ENCODE measurements at regions not wholly inside any gene's neighbourhood (a gene's known extent, or its start where the extent isn't known, plus 50 kb on each side); places are given as distances from the start of the nearest gene placed in this dataset.
A peak's percentile ranks its signal among the peaks of the same experiment; 100 is the strongest.
"Not testable (repeated sequence)": the region's sequence is repeated elsewhere in the genome, so short reads cannot be mapped to it uniquely, and the experiment has no call there.

DNA sequence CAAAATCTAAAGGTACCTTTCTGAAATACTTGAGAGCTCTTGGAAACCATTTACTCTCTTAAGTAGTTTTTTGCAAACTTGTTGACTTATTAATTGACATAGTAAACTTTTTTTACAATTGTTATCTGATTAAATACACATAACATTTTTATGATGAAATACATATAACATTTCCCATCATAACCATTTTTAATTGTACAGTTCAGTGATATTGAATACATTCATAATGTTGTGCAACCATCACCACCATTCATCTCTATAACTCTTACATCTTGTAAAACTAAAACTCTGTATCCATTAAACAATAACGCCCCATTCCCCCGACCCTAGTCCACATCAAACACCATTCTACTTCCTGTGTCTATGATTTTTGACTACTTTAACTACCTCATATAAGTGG, 95.7 kb upstream of the ZNF648 start:
- peaks cover 0 to 2% (median 0%) of the 10 kb centered on the region in 3 donors for H3K9me3 ChIP-seq (ENCODE audit: control insufficient read depth in 3 of 3, low read length in 3 of 3)
- no peaks in the 10 kb centered on the region for H3K27me3 ChIP-seq (ENCODE audit: control insufficient read depth in 3 of 3, insufficient read depth in 3 of 3, low read length in 3 of 3)
- H3K4me3 ChIP-seq (ENCODE audit: low read length in 3 of 3) = no peak overlapping the region
- H3K9ac ChIP-seq (ENCODE audit: low read depth in 1 of 3, low read length in 3 of 3) = no peak overlapping the region
- no peaks in the 10 kb centered on the region for H3K4me1 ChIP-seq (ENCODE audit: control insufficient read depth in 3 of 3, insufficient read depth in 3 of 3, low read length in 3 of 3)
- no peaks in the 10 kb centered on the region for H3K36me3 ChIP-seq (ENCODE audit: control insufficient read depth in 3 of 3, insufficient read depth in 3 of 3, low read length in 3 of 3)
- H3K27ac ChIP-seq (ENCODE audit: low read depth, low read length) = no peak overlapping the region

DNA sequence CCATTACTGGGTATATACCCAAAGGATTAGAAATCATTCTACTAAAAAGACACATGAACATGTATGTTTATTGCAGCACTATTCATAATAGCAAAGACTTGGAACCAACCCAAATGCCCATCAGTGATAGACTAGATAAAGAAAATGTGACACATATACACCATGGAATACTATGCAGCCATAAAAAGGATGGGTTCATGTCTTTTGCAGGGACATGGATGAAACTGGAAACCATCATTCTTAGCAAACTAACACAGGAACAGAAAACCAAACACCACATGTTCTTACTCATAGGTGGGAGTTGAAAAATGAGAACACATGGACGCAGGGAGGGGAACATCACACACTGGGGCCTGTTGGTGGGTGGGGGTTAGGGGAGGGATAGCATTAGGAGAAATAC, 92.9 kb upstream of the ZNF648 start:
- H3K36me3 ChIP-seq (ENCODE audit: control insufficient read depth in 3 of 3, insufficient read depth in 3 of 3, low read length in 3 of 3); H3K4me1 ChIP-seq (ENCODE audit: control insufficient read depth in 3 of 3, insufficient read depth in 3 of 3, low read length in 3 of 3); H3K4me3 ChIP-seq (ENCODE audit: low read length in 3 of 3); H3K9ac ChIP-seq (ENCODE audit: low read depth in 1 of 3, low read length in 3 of 3); H3K27me3 ChIP-seq (ENCODE audit: control insufficient read depth in 3 of 3, insufficient read depth in 3 of 3, low read length in 3 of 3); H3K9me3 ChIP-seq (ENCODE audit: control insufficient read depth in 3 of 3, low read length in 3 of 3); H3K27ac ChIP-seq (ENCODE audit: low read depth, low read length): not testable (repeated sequence)

DNA sequence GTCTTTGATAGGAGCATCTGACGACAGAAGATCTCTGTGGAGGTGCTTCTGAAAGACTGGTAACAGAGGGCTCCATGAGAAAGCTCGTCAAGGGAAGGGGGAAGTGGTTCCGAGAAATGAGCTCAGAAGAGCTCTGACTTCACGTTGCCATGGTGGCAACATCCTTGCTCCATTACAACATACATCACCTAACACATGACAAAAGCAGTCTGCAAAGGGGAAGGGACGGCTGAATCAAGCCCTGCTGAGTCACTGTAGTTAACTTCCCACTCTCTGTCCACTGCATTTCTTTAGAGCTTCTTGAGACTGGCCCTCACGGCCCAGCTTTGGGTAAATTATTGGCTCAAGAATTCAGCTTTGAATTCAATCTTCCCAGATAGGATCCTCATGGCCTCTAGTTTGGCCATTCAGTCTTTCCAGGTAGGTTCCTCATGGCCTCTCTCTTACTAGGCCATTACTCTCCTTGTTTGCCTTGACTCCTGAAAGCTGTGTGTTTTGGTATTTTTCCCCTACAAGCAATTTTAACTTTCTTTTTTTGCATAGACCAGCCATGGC, 88.0 kb upstream of the ZNF648 start:
- Histone ChIP-seq H3K27ac (ENCODE audit: low read depth, low read length) (peak overlapping the region; percentile 55), H3K4me3 (ENCODE audit: low read length in 3 of 3) (no peak overlapping the region), H3K9me3 (ENCODE audit: control insufficient read depth in 3 of 3, low read length in 3 of 3) (no peaks in the 10 kb centered on the region), H3K36me3 (ENCODE audit: control insufficient read depth in 3 of 3, insufficient read depth in 3 of 3, low read length in 3 of 3) (no peaks in the 10 kb centered on the region), H3K9ac (ENCODE audit: low read depth in 1 of 3, low read length in 3 of 3) (no peak overlapping the region), H3K4me1 (ENCODE audit: control insufficient read depth in 3 of 3, insufficient read depth in 3 of 3, low read length in 3 of 3) (peaks cover 11 to 12% (median 11%) of the 10 kb centered on the region in 3 donors), H3K27me3 (ENCODE audit: control insufficient read depth in 3 of 3, insufficient read depth in 3 of 3, low read length in 3 of 3) (no peaks in the 10 kb centered on the region)

DNA sequence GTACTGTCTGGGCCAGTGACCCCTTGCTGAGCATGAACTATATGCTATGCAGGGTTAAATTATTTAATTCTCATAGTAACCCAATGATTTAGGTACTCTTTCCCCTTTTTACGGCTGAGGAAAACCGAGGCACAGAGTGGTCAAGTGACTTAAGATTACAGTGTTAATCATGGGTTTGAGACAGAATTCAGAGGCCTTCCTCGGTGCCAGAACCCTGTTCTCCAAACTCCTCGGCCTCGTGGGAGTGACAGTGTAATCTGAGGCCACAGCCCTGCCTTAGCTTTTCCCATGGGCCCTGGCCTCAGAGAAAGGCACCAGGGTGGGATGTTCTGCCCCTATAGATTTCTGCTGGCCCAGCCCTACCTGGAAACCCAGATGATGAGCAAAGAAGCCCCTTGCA, 86.4 kb upstream of the ZNF648 start:
- H3K27me3 ChIP-seq (ENCODE audit: control insufficient read depth in 3 of 3, insufficient read depth in 3 of 3, low read length in 3 of 3) = no peaks in the 10 kb centered on the region
- no peak overlapping the region for H3K9ac ChIP-seq (ENCODE audit: low read depth in 1 of 3, low read length in 3 of 3)
- no peaks in the 10 kb centered on the region for H3K36me3 ChIP-seq (ENCODE audit: control insufficient read depth in 3 of 3, insufficient read depth in 3 of 3, low read length in 3 of 3)
- peaks cover 25 to 27% (median 26%) of the 10 kb centered on the region in 3 donors for H3K4me1 ChIP-seq (ENCODE audit: control insufficient read depth in 3 of 3, insufficient read depth in 3 of 3, low read length in 3 of 3)
- no peaks in the 10 kb centered on the region for H3K9me3 ChIP-seq (ENCODE audit: control insufficient read depth in 3 of 3, low read length in 3 of 3)
- H3K4me3 ChIP-seq (ENCODE audit: low read length in 3 of 3) = no peak overlapping the region
- peak overlapping the region; percentile 20 for H3K27ac ChIP-seq (ENCODE audit: low read depth, low read length)

DNA sequence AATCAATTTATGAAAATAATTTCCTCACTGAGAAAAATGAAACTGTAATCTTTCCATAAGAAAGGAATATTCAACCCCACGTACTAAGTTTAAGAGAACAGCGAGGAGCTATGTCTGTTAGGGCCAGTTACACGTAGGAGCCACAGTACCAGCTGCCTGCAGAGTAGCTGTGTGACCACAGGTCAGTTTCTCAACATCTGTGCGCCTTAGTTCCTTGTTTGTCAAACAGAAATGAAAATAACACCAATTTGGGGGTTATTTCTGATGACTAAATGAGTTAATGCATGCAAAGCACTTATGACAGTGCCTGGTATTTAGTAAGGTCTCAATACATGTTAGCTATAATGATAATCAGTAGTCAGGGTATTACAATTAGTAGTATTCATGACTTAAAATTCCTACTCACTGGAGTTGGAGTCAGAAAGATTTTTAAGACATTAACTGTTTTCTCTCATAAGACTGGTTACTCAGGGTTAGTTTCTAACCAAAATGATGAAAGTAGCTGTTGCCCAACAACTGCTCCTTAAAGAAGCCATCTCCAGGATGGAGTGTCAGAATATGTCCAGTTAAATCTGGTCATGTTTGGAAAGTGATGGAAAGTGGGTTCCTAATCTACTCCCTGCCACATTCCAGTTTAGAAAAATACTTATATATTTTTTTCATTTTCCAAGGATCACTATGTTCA, 85.8 kb upstream of the ZNF648 start:
- H3K36me3 ChIP-seq (ENCODE audit: control insufficient read depth in 3 of 3, insufficient read depth in 3 of 3, low read length in 3 of 3) = no peaks in the 10 kb centered on the region
- no peaks in the 10 kb centered on the region for H3K27me3 ChIP-seq (ENCODE audit: control insufficient read depth in 3 of 3, insufficient read depth in 3 of 3, low read length in 3 of 3)
- H3K9ac ChIP-seq (ENCODE audit: low read depth in 1 of 3, low read length in 3 of 3) = no peak overlapping the region
- no peaks in the 10 kb centered on the region for H3K9me3 ChIP-seq (ENCODE audit: control insufficient read depth in 3 of 3, low read length in 3 of 3)
- H3K4me1 ChIP-seq (ENCODE audit: control insufficient read depth in 3 of 3, insufficient read depth in 3 of 3, low read length in 3 of 3) = peaks cover 28 to 30% (median 30%) of the 10 kb centered on the region in 3 donors
- no peak overlapping the region for H3K4me3 ChIP-seq (ENCODE audit: low read length in 3 of 3)
- peak overlapping the region; percentile 36 for H3K27ac ChIP-seq (ENCODE audit: low read depth, low read length)

DNA sequence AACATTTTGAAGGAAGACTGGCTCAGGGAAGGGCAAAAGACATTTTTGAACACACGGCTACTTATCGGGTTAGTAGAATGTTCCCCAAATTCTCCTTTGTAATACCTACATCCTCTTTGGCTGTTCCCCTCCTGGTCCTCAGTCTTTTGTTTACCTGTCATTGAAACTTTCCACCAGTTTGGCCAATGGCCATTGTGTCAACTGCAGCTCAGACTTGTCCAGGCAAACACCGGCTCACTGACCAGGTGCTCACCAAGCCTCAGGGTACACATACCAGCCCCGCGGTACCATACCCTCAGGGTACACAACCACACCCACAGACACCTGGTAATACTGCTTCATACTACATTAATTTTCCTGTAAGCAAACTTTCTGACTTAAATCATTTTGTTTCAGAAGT, 84.8 kb upstream of the ZNF648 start:
- Histone ChIP-seq H3K36me3 (ENCODE audit: control insufficient read depth in 3 of 3, insufficient read depth in 3 of 3, low read length in 3 of 3) (no peaks in the 10 kb centered on the region), H3K4me3 (ENCODE audit: low read length in 3 of 3) (no peak overlapping the region), H3K27ac (ENCODE audit: low read depth, low read length) (peak overlapping the region; percentile 84), H3K4me1 (ENCODE audit: control insufficient read depth in 3 of 3, insufficient read depth in 3 of 3, low read length in 3 of 3) (peaks cover 28 to 30% (median 30%) of the 10 kb centered on the region in 3 donors), H3K9ac (ENCODE audit: low read depth in 1 of 3, low read length in 3 of 3) (no peak overlapping the region), H3K9me3 (ENCODE audit: control insufficient read depth in 3 of 3, low read length in 3 of 3) (no peaks in the 10 kb centered on the region), H3K27me3 (ENCODE audit: control insufficient read depth in 3 of 3, insufficient read depth in 3 of 3, low read length in 3 of 3) (no peaks in the 10 kb centered on the region)

DNA sequence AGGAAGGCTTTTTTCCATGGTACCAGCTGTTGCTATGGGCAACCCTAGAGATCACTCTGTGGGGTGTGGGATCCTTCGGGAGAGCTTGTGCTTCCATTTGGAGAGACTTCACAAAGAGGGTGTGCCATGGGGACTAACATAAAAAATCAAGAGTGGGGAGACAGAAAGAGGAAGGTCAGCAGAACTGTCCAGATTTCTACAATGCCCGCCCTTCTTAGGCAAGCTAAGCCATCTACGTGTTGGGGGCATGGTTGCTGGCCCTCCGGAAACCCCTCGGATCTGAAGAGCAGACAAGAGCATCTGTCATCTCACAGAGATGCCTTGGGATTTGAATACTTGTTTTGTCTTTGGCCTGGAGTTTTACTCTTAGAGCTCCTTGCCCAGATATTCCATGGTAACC, 83.9 kb upstream of the ZNF648 start:
- Histone ChIP-seq H3K27ac (ENCODE audit: low read depth, low read length) (peak overlapping the region; percentile 84), H3K4me1 (ENCODE audit: control insufficient read depth in 3 of 3, insufficient read depth in 3 of 3, low read length in 3 of 3) (peaks cover 28 to 30% (median 30%) of the 10 kb centered on the region in 3 donors), H3K4me3 (ENCODE audit: low read length in 3 of 3) (no peak overlapping the region), H3K9ac (ENCODE audit: low read depth in 1 of 3, low read length in 3 of 3) (no peak overlapping the region), H3K27me3 (ENCODE audit: control insufficient read depth in 3 of 3, insufficient read depth in 3 of 3, low read length in 3 of 3) (no peaks in the 10 kb centered on the region), H3K9me3 (ENCODE audit: control insufficient read depth in 3 of 3, low read length in 3 of 3) (no peaks in the 10 kb centered on the region), H3K36me3 (ENCODE audit: control insufficient read depth in 3 of 3, insufficient read depth in 3 of 3, low read length in 3 of 3) (no peaks in the 10 kb centered on the region)

DNA sequence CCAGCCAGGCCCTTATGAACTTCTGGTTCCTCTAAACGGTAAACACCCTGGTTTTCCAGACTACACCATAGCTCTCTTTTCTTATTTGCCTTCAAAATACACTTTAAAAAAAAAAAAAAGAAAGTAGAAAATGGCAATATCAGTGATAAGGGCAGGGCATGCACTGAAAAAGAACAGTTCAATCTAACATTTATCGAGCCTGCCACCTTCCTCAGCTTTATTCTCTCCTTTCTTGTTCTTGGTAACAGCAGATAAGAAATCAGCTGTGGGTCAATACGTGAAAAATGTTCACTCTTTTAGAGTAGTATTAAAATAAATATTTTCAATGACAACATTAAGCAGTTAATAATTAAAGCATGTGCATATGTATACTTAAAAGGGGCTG, 83.1 kb upstream of the ZNF648 start:
- peaks cover 28 to 30% (median 30%) of the 10 kb centered on the region in 3 donors for H3K4me1 ChIP-seq (ENCODE audit: control insufficient read depth in 3 of 3, insufficient read depth in 3 of 3, low read length in 3 of 3)
- H3K9me3 ChIP-seq (ENCODE audit: control insufficient read depth in 3 of 3, low read length in 3 of 3) = no peaks in the 10 kb centered on the region
- H3K27ac ChIP-seq (ENCODE audit: low read depth, low read length) = peak overlapping the region; percentile 84
- H3K36me3 ChIP-seq (ENCODE audit: control insufficient read depth in 3 of 3, insufficient read depth in 3 of 3, low read length in 3 of 3) = no peaks in the 10 kb centered on the region
- no peak overlapping the region for H3K4me3 ChIP-seq (ENCODE audit: low read length in 3 of 3)
- peak overlapping the region in 1 of 3 donors; percentile 28 for H3K9ac ChIP-seq (ENCODE audit: low read depth in 1 of 3, low read length in 3 of 3)
- H3K27me3 ChIP-seq (ENCODE audit: control insufficient read depth in 3 of 3, insufficient read depth in 3 of 3, low read length in 3 of 3) = no peaks in the 10 kb centered on the region

DNA sequence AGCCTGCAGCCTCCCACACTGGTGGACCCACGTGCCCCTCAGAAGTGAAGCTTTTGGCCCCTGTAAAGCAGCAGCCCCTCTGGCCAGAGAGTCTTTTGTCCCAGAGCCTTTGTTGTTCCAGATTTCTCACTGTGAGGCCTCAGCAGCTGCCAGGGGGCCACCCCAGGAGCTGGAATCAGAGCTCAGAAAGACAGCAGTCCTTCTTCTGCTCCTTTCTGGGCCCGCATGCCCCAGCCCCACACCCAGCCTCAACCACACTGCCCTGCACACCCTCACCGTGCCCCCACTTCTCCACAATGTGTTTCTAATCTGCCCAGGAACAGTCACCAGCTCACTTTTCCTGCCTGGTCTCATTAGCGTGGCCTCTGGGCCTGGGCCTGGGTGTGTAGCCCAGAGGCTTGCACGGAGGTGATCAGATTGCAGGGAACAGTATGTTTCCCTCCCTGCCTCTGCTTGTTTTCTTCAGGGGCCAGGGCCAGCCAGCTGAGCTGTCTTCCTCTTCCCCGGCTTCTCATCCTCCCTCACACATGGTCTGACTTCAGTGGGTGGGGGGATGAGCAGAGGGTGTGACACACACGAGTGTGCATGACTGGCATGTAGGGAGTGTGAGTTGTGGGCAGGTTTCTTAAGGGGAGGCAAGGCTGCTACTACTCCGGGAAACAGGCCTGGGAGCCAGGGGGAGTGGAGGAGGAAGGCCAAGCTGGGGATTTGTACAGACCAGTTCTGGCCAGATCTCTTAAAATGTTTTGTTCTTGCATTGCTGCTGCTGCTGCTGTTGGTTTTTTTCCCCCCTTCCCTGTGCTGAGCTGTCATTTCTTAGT, 82.5 kb upstream of the ZNF648 start:
- Histone ChIP-seq H3K27ac (ENCODE audit: low read depth, low read length) (peak overlapping the region; percentile 84), H3K27me3 (ENCODE audit: control insufficient read depth in 3 of 3, insufficient read depth in 3 of 3, low read length in 3 of 3) (no peaks in the 10 kb centered on the region), H3K4me3 (ENCODE audit: low read length in 3 of 3) (peak overlapping the region; percentile 0 to 55 (median 49)), H3K9me3 (ENCODE audit: control insufficient read depth in 3 of 3, low read length in 3 of 3) (no peaks in the 10 kb centered on the region), H3K9ac (ENCODE audit: low read depth in 1 of 3, low read length in 3 of 3) (peak overlapping the region; percentile 60 to 76 (median 69)), H3K36me3 (ENCODE audit: control insufficient read depth in 3 of 3, insufficient read depth in 3 of 3, low read length in 3 of 3) (no peaks in the 10 kb centered on the region), H3K4me1 (ENCODE audit: control insufficient read depth in 3 of 3, insufficient read depth in 3 of 3, low read length in 3 of 3) (peaks cover 28 to 30% (median 30%) of the 10 kb centered on the region in 3 donors)

DNA sequence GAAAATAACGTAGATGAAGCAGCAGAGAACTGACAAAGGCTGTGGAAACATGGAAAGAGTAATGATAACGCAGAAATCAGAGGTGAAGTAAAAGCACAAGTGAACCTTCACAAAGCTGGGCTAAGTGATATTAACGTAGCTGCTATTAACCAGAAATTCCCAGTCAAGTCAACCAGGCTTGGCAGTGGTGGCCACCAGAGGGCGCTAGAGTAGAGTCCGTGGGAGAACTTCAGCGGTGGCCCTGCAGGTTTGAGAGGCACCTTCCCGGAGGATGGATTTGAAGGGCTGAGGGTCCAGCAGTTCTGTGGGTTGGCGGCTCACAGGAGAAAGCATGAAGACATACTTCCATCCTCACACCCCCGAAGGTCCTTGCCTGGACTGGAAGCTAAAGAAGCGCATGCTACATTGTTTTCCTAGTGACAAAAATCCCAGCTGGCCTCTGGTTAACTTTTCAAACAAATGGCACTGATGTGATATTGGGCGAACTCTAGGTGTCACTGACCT, 81.7 kb upstream of the ZNF648 start:
- Histone ChIP-seq H3K9ac (ENCODE audit: low read depth in 1 of 3, low read length in 3 of 3) (peak overlapping the region in 1 of 3 donors; percentile 60), H3K4me3 (ENCODE audit: low read length in 3 of 3) (no peak overlapping the region), H3K4me1 (ENCODE audit: control insufficient read depth in 3 of 3, insufficient read depth in 3 of 3, low read length in 3 of 3) (peaks cover 28 to 30% (median 30%) of the 10 kb centered on the region in 3 donors), H3K27me3 (ENCODE audit: control insufficient read depth in 3 of 3, insufficient read depth in 3 of 3, low read length in 3 of 3) (no peaks in the 10 kb centered on the region), H3K36me3 (ENCODE audit: control insufficient read depth in 3 of 3, insufficient read depth in 3 of 3, low read length in 3 of 3) (no peaks in the 10 kb centered on the region), H3K9me3 (ENCODE audit: control insufficient read depth in 3 of 3, low read length in 3 of 3) (no peaks in the 10 kb centered on the region), H3K27ac (ENCODE audit: low read depth, low read length) (peak overlapping the region; percentile 84)
